Heart left ventricle (tissue), 13 donors: ENCODE measurements at regions not wholly inside any gene's neighbourhood (a gene's known extent, or its start where the extent isn't known, plus 50 kb on each side); places are given as distances from the start of the nearest gene placed in this dataset.

ENCODE experiments used
- POLR2A ChIP-seq, 2 donors: fragments of 450-650 bp; IDR thresholded peaks; one replicate each; pipeline ENCODE4 v1.6.1; 2017; ENCODE audit warnings: antibody characterized with exemption in 2 of 2, mild to moderate bottlenecking in 2 of 2, moderate library complexity in 2 of 2
- TF ChIP-seq, protein P1 (sequence below), 12 donors: fragments of 200-600 bp; sonication (generic) in 4 of 12; IDR thresholded peaks; one replicate each; pipeline versions ENCODE4 v1.5.0 to v1.8.0; 2018 to 2022; ENCODE audit warnings: antibody characterized with exemption in 12 of 12, mild to moderate bottlenecking in 5 of 12
- donor health status: ischemic (EF 13 %, LVEDD 7.1; RV severe dilation, severe dysfunction).
- donor health status: DM: no; HTN: yes; CAD: no.
- donor health status: DM: no; HTN: no; CAD: no.
- donor health status: ischemic (EF 25% LVEDD 6.9; RV normal size, moderate dysfunction).
- donor health status: ischemic (EF 25% LVEDD 5.7; RV mildly dilated, moderate dysfunction).
- donor health status: ischemic (EF 35%, LVEDD 5.7; RV mildly dilated, moderate dysfunction).
- donor health status: nonischemic (EF 11% LVEDD 7.7; RV severe dilation, severe dysfunction).
- donor health status: DM: yes; HTN: yes; CAD: no.
- donor health status: PGD.
- donor health status: ischemic (EF 29% LVEDD 5.4; RV normal size, mild dysfunction).
- donor health status: nonischemic (EF 23%, LVEDD 6.1; RV moderate dilation, normal function).

DNA sequence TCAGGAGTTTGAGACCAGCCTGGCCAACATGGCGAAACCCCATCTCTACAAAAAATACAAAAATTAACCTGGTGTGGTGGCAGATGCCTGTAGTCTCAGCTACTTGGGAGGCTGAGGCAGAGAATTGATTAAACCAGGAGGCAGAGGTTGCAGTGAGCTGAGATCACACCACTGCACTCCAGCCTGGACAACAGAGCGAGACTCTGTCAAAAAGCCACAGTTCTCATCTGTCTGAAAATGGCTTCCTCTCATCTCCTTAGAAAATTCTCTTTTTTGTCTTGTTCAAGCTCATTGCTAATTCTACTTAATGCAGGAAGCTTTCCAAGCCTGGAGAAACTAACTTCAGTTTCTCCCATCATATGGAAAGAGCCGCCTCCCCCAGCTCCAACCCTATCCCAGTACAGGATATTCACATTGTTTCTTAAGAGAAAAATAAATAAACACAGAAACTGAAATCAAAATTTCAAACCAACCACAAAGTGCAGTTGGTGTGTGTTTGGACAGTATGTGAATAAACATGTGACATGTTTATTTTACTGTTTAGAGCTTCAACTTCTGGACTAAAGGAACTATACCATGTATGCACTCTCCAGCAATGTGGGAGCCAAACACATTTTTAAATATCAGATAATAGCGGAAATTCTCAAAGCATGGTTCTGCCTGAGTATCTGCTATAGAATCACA is 55.0 kb upstream of the GAB1 start:
- TF ChIP-seq, protein P1, sequence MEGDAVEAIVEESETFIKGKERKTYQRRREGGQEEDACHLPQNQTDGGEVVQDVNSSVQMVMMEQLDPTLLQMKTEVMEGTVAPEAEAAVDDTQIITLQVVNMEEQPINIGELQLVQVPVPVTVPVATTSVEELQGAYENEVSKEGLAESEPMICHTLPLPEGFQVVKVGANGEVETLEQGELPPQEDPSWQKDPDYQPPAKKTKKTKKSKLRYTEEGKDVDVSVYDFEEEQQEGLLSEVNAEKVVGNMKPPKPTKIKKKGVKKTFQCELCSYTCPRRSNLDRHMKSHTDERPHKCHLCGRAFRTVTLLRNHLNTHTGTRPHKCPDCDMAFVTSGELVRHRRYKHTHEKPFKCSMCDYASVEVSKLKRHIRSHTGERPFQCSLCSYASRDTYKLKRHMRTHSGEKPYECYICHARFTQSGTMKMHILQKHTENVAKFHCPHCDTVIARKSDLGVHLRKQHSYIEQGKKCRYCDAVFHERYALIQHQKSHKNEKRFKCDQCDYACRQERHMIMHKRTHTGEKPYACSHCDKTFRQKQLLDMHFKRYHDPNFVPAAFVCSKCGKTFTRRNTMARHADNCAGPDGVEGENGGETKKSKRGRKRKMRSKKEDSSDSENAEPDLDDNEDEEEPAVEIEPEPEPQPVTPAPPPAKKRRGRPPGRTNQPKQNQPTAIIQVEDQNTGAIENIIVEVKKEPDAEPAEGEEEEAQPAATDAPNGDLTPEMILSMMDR (IDR thresholded peaks at IDR 0.05) = no peak
- TF ChIP-seq POLR2A (IDR thresholded peaks at IDR 0.05) = no peak
